CD4-positive, alpha-beta T cell treated with Interleukin-21 for 1 hour (primary cell): ENCODE measurements at regions not wholly inside any gene's neighbourhood (a gene's known extent, or its start where the extent isn't known, plus 50 kb on each side); places are given as distances from the start of the nearest gene placed in this dataset.

ENCODE experiments used
- DNase-seq: peaks from one replicate; pipeline ENCODE4 v3.0.0-alpha.2; 2020

DNA sequence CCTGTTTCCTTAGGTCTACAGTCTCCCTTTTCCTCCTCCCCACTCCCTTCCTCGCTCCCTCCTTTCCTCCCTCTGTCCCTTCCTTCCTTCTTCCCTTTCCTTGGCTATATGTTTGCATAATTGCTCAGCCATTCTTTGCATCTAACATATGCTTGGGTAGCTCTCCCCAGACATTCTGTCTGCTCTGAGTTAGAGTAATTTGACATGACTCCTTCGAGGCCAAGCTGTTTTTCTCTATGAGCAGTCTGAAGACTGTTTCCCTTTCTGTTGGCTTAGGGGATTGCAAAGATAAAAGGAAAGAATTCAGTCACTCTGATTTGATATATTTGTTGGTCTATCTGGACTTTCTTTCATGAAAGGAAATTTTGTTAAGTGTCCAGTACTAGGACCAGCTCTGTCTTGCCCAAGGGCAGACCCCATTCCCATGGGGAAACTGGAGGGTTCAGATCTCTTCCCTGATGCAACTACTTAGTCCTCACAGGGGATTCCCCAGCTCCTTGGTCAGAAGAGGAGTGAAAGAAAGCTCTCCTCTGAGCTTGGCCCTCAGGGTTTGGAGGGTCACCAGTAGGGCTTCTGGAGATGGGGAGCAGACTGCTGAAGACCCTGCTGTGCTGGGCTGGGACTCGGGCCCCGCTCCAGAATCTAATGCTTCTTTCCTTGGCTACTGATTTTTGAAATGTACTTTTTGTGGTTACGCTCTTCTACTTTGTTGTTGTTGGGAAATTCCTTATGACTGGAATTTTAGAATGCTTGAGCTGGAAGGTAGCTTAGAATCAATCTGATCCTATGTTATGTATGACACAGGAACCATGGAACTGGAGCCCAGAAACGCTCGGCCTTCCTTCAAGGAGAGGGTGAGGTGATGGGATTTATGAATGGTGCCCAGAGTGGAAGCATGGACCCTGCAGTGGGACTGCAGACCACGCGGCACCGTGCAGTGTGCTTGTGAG lies 63.7 kb upstream of the SLC22A23 start:
- no peak for DNase-seq

DNA sequence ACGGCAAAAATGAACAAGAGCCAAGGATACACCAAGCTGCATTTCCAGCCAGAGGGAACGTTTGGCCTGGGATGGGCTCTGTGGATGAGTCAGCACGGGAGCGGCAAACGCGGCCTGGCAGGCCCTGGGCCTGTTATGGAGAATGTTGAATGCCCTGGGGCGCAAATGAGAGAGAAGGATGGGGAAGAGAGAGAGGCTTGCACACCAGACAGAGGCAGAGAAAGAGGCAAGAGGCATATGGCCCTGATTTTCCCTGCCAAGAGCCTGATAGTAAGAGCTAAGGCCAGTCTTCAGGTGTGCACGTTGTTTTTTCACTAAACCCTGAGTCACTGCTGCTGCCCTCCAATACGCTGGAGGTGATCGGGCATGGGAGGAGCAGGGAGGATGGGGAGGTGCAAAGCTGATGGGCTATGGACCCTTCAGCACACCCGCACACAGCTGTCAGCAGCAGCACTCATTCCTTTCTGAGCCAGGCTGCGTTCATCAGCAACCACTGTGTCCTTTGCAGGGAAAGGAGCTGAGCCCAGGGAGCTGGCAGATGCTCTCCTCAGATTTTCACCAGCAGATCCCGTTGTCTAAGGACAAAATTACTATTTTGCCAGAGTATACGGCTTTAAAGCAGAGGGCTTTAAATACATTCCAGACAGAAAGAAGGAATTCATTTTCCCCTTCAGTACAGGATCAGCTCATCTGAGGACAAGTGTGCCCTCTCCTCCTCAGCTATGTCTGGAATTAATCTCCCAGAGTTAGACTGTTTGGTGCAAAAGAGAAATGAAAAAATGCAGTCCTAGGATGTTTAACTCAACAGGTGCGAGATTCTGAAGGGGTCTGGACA lies 61.7 kb upstream of the SLC22A23 start:
- no peak for DNase-seq

DNA sequence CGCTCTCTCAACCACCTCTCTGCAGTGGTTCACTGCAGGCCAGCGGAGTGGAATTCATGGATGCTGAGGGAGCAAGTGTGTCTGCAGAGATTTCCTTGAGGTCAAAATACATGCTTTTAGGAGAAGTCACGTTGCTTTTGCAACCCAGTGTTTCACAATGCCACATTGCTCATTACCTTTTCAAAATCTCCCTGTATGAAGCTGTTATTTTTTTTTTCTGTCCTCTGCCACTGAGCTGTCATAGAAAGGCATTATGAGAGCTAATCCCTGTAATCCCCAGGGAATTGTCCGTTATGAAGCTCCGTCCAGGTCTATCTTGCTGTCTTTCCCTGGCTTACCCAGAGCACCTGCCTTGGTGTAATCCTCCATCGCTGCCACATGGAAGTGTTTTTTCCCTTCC lies 60.5 kb upstream of the SLC22A23 start:
- DNase-seq = no peak

DNA sequence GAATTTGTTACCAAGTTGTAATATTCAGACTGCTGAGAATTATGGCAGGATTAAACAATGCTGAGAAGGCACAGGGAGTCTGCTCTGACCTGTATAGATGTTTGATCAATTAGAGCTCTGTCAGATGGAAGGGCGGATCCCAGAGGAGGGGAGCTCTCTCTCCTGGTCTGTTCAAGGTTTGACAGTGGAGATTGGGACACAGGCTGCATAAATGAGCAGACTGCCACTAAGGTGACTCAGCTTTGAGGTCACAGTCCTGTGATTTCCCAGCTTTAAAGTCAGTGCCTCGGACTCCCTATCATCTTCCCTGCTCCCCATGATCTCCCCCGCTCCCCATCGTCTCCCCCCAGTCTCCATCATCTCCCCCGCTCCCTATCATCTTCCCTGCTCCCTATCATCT lies 59.2 kb upstream of the SLC22A23 start:
- DNase-seq = no peak

DNA sequence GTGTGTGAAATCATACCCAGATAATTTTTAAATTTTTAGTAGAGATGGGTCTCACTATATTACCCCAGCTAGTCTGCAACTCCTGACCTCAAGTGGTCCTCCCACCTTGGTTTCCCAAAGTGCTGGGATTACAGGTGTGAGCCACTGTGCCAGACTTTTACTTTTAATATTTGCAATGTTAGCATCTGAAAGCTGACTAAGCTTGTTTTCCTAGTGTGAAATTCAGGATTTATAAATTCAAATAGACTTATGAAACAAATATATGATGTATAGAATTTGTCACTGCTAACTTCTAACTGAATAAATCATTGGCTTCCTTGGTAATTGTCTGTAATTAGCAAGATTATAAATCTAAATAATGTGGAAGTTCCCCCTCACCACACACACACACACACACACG lies 58.8 kb upstream of the SLC22A23 start:
- no peak for DNase-seq

DNA sequence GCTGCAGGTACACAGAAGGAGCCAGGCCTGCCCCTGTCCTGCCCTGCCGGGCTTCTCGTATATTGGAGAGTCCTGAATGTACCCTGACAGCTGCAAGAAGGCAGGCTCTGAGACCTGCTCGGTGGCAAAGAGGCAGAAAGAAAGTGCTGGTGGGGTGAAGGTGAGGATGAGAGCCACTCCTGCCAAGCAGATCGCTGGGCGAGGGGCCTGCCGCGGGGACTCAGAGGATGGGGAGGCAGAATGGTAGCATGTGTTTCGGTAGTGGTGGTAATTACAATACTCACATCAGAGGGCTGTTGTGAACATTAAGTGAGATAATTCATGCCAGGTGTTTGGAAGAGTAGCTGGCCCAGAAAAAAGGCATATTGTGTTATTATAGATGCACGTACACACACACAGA lies 56.6 kb upstream of the SLC22A23 start:
- DNase-seq = no peak

DNA sequence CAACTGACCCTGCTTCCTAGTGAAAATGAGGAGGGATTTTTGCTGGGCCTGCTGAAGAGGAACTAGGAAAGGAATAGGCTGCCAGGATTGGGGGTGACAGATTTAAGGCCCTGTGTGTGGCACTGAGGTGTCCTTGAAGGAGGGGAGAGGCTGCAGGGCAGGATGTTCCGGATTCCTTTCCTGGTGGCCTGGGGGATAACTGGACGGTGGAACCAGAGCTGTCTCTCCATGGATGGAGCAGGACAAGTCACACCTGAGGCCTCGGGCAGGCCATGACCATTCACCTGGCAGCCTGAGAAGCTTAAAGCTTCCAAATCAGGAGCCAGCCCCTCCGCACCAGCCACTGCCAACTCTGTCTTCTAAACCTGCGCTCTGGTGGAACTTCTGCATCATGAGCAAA lies 56.0 kb upstream of the SLC22A23 start:
- DNase-seq = no peak

DNA sequence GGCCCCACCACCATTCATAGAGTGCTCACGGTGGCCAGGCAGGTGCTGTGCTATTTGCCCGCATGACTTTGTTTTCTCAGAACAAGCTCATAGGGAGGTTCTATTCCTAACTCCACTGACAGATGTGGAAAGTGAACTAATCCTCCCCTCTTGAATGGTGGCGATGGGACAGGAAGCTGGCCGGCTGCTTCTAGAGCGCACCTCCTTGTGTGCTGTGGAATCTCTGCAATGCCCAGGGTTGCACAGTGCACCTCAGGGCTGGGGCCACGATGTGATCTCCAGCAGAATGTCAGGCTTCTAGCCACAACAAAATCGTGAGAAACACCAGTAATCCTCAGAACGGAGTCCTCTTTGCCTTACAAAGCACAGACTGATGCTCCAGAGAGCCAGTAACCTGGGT lies 53.8 kb upstream of the SLC22A23 start:
- no peak for DNase-seq

DNA sequence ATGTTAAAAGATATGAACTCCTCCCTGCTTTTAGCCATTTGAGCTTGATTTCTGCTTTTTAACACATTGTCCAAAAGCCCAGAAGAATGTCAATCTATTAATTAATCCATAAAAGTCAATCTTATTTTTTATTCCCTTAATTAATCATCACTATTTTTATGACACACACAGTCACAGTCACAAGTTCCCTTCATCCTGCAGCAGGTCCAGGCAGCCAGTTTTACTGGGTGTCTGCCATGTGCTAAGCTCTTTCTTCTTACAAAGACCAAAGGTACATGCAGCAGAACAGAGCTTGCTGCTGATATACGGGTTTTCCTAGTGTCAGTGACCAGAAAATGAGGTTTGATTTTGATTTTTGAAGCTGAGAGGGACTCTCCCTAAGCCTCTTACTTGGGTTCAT lies 53.3 kb upstream of the SLC22A23 start:
- DNase-seq = no peak

DNA sequence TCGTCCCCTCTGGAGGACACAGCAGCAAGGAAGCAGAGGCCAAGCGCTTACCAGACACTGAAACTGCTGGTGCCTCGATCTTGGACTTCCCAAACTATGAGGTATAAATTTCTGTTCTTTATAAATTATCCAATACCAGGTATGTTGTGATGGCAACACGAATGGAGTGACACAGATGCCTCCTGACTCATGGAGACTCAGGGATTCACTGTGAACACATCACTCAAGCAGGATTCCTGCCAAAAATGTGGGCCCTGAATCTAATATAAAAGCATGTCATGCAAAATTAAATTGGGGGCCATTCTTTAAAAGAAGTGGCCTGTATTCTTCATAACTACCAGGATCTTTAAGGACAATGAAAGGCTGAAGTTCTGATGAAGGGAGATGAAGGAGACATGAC lies 52.5 kb upstream of the SLC22A23 start:
- DNase-seq = no peak

DNA sequence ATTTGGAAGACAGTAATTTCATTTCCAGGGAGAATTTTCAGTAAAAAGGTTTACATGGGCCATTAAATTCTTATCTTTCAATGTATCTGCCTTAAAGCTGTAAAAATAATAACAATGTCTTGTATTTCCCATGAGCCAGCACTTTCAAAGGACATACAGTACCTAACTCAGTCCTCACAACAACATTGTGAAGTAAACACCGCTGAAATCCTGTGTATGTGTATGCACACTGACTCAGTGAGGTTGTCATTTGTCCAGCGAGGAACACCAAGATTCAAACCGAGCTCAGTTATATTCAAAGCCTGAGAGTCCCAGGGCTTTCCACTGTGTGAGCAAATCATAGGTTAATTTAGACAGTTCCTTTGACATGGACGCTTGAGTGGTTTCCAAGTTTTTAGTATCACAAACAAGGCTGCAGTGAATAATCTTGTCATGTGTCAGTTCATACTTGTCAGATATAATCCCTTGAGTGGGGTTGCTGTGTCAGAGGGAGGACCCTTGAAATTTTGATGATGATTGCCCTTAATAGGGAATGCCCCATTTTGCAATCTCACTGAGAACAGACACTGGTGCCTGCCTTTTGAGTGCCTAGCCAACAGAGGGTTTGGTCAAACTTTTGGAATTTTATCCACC lies 50.0 kb upstream of the SLC22A23 start:
- no peak for DNase-seq
